GM18951 (cell line): ENCODE measurements at regions not wholly inside any gene's neighbourhood (a gene's known extent, or its start where the extent isn't known, plus 50 kb on each side); places are given as distances from the start of the nearest gene placed in this dataset.
"Not testable (repeated sequence)": the region's sequence is repeated elsewhere in the genome, so short reads cannot be mapped to it uniquely, and the experiment has no call there.

ENCODE experiments used
- POLR2A ChIP-seq: IDR thresholded peaks from 4 replicates; pipeline ENCODE4 v1.6.1; 2011; ENCODE audit warnings: mild to moderate bottlenecking; ENCODE audit not compliant: insufficient read length, insufficient read depth; ENCODE audit errors: extremely low read depth
- in situ Hi-C: fragments of 300-500 bp; cut with MboI; formaldehyde crosslinking; loops from one replicate; pipeline ENCODE4 v1.12.0; 2022; ENCODE audit warnings: low sequenced_read_pairs, mixed read lengths, inconsistent platforms; ENCODE audit not compliant: unreplicated experiment

DNA sequence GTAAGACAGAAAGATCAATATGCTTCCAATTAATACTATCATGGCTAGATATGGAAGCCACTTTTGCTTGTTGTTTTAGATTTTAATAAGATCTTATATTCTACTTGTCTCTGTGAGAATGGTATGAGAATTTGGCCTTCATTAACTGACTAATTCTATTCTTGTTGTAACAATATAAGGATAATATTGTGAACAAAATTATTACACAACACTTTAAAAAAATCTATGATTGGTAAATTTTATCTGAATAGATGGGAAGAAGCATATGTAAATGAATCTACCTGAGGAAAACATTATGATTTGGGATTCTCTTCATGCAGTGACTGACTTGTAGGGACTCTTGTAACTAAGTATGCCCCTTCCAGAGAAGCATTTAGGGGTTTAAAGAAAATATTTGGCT, 308.9 kb upstream of the KCND2 start:
- TF ChIP-seq POLR2A: no peak
- in situ Hi-C loops: no loop called here

DNA sequence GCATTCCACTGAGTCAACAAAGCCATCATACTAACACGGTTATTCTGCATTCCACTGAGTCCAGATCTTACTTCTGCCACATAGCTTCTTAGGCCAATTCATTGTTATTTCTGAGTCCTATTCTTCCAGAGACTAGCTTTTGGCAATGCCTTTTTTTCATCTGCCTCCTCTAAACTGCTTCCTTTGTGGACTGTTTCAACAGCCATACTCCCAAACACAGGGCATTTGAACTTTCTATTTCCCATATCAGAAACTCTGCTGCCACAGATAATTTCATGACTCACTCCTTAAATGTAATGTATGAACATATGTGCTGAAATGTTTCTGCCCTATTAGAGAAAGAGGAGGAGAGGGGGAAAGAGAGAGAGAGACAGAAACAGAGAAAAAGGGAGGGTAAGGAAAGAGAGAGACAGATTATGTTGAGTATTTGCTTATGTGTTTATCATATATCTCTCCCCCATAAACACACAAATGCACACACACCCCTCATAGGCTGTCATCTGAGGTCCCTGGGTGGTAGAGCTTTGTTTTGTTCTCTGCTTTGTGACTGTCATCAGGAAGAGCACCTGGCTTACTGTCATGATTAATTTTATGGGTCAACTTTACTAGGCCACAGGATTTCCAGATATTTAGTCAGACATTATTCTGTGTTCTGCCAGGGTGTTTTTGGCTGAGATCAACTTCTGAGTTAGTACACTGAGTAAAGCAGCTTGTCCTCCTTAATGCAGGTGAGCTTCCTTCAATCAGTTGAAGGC, 308.0 kb upstream of the KCND2 start:
- TF ChIP-seq POLR2A: no peak
- in situ Hi-C loops: no loop called here

DNA sequence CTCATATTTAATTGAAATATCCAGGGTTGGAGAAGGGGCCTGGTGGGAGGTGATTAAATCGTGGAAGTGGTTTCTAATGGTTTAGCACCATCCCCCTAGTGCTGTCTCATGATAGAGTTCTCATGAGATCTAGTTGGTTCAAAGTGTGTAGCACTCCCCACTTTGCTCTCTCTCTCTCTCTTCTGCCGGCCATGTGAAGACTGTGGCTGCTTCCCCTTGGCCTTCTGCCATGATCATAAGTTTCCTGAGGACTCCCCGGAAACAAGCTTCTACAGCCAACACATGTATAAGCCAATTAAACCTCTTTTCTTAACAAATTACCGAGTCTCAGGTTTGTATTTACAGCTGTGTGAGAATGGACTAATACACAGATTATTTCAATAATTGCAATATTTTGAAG, 305.8 kb upstream of the KCND2 start:
- in situ Hi-C loops: no loop called here
- no peak for TF ChIP-seq POLR2A

DNA sequence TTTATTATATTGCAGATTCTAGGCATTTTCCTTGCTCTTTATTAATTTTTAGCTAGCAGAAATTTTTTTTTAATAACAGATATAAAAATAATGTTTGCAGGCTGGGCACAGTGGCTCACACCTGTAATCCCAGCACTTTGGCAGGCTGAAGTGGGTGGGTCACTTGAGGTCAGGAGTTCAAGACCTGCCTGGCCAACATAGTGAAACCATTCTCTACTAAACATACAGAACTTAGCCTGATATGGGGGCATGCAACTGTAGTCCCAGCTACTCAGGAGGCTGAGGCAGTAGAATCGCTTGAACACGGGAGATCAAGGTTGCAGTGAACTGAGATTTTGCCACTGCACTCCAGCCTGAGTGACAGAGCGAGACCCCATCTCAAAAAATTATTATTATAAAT, 304.6 kb upstream of the KCND2 start:
- in situ Hi-C loops: not testable (repeated sequence)

DNA sequence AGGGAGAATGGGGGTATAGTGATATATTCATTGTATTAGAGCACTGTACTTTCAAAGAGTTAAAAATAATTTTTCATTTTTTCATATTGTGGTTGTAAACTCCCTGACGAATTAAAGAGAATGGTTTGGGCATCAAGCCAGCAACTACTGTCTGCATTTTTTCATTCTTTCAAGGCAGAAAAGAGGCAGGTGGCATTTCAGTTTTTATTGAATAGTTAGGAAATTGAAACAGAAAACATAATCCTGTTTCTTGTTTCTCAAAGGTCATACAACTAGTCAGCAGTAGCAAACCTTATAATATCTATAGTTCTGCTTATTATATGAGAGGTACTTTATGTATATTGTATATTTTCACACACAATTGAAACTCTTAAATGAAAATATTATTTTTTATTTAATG, 303.9 kb upstream of the KCND2 start:
- in situ Hi-C loops: no loop called here
- no peak for TF ChIP-seq POLR2A

DNA sequence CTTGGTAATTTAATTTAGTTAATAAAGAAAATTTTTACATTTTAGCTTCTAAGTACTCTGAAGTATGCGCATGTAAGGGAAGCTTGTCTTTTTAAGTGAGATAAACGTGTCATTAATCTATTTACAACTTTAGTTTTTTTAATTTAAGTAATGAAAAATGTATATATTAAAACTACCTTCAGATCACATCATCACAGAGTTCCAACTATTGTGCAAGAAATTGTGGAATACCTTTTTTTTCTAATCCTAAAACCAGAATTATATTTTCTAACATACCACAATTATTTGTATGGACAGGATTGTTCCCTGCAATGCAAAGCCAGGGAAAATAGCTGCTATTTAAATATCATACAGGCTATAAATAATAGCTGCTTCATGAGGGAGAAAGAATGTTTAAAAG, 303.2 kb upstream of the KCND2 start:
- in situ Hi-C loops: no loop called here
- TF ChIP-seq POLR2A: no peak

DNA sequence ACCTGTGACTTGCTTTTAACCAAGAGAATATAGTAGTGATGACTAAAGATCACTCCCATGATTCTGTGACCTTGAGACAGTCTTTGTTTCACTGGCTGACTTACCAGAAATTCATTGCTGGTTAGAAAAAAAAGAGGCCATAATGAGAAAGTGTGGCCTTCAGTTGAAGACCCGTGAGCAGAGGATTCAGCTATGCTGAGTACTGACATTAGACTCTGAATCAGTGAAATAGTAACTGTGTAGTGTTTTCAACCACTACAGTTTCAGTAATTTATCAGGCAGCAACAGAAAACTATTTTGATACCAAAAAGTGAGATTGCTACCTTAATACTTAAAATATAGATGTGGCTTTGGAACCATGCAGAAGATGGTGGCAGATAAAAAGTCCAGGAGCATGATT, 298.0 kb upstream of the KCND2 start:
- no peak for TF ChIP-seq POLR2A
- in situ Hi-C loops: no loop called here

DNA sequence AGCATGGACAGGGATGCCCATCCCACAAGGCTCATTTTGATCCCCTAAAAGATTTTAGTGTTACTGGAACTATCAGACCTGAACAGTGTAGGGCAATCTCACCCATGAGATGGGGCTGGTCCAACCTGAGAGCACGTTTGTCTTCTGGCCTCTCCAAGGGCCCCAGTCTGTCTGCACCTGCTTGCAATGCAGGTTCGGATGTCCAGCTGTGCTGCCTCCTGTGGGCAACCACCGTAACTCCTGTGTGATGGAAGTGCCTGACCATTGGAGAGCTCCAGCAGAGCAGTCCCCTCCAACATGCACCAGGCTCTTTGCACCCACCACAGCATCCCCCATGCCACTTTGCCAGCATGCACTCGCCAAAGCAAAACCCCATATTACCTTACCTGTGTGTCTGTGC, 290.1 kb upstream of the KCND2 start:
- in situ Hi-C loops: no loop called here
- no peak for TF ChIP-seq POLR2A

DNA sequence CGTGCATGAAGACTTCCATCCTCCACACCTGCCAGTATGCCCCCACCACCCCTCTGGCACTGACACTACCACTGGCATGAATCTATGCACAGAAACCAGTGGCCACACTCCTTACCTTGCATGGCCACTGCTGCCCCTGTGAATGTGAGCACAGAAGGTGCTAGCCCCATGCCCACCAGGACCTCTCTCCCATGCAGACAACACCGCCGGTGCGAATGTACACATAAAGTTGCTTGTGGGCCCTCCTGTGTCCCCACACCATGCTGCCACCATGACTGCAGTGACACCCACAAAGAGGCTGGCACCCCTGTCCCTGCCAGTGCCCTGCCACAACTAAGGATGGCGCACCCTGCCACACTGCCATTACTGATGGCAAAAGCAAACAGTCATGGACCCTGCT, 289.5 kb upstream of the KCND2 start:
- TF ChIP-seq POLR2A: no peak

DNA sequence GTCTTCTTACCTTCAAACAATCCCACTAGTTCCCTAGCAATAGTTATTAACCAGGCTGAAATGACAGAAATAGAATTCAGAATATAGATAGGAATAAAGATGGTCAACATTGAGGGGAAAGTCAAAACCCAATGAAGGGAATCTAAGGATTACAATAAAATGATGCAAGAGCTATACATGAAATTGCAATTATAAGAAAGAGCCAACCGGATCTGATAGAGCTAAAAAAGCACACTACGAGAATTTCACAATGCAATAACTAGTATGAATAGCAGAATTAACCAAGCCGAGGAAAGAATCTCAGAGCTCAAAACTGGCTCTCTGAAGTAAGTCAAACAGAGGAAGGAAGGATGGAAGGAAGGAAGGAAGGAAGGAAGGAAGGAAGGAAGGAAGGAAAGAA, 288.7 kb upstream of the KCND2 start:
- in situ Hi-C loops: no loop called here
- no peak for TF ChIP-seq POLR2A

More for the DNA sequence above, 289.5 kb upstream of the KCND2 start:
- in situ Hi-C loops: no loop called here

DNA sequence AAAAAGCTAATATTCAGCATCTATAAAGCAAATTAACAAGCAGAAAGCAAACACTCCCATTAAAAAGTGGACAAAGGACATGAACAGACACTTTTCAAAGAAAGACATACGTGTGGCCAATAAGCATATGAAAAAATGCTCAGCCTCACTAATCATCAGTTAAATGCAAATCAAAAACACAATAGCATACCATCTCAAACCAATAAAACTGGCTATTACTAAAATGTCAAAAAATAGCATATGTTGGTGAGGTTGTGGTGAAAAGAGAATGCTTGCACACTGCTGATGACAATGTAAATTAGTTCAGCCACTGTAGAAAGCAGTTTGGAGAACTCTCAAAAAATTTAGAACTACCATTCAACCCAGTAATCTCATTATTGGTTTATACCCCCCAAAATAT, 284.6 kb upstream of the KCND2 start:
- no peak for TF ChIP-seq POLR2A
- in situ Hi-C loops: no loop called here

DNA sequence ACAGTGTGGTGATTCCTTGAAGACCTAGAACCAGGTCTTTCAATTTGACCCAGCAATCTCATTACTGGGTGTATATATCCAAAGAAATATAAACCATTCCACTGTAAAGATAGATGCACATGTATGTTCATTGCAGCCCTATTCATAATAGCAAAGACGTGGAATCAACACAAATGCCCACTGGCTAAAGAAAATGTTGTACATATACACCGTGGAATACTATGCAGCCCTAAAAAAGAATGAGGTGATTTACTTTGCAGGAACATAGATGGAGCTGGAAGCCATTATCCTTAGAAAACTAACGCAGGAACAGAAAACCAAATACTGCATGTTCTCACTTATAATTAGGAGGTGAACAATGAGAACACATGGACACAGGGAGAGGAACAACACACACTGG, 278.0 kb upstream of the KCND2 start:
- in situ Hi-C loops: no loop called here
- TF ChIP-seq POLR2A: no peak

DNA sequence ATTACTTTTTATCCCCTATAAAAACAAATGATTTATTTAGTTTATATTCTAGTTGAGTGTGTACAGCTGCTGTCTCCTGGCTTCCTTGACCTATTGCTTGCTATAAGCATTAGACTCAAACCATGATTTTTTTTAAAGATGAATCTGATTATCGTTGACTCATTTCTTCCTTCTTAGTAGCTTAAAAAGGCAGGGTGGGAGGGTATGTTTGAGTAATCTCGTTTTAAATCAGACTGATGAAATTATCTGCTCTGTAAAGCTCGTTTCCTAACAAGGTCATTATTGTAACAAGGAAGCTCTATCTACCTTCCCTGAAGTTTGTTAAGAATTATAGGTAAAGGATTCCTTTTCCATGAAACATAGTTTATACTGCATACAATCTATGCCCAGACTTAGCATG, 276.3 kb upstream of the KCND2 start:
- in situ Hi-C loops: no loop called here
- TF ChIP-seq POLR2A: no peak

DNA sequence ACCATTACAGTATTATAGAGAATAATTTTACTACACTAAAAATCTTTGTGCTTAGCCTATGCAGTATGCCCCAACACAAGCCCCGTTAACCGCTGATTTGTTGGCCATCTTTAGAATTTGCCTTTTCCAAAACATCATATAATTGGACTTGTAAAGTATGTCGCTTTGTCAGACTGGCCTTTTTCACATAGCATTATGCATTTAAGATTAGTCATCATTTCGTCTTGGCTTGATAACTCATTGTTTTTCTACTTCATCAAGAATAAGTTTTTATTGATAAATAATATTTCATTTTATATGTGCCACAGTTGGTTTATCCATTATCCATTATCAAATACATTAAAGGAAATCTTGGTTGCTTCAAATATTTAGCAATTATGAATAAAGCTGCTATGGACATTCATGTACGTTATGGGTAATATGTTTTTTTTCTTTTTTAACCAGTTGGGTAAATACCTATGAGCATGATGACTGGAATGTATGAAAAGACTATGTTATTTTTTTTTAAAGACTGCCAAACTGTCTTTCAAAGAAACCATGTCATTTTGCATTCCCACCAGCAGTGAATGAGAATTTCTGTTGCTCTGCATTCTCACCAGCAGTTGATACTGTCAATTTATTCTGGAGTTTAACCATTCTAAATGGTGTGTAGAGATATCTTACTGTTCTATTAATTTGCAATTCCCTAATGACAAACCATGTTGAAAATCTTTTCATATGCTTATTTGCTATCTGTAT, 273.1 kb upstream of the KCND2 start:
- in situ Hi-C loops: no loop called here
- TF ChIP-seq POLR2A: no peak
